ENCODE measurements at regions not wholly inside any gene's neighbourhood (a gene's known extent, or its start where the extent isn't known, plus 50 kb on each side); places are given as distances from the start of the nearest gene placed in this dataset.

DNA sequence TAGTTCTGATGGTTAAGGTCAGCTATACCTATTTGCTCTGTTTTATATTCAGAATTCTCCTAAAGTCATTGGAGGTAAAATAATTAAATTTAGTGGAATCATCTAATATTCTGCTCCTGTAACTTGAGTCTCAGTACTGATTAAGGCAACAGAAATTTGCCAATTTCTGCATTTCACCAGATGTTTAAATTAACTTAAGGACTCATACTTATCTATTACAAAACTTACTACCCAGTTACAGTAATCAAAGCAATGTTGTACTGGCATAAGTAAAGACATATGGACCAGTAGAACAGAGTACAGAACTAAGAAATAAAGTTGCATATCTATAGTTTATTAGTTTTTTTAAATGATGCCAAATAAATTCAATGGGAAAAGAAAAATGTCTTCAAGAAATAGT is 1043.8 kb downstream of the OTOL1 start:
- DNase-seq, result no peak
- no peaks in the 10 kb centered on the region for H3K36me3 ChIP-seq
- no peak overlapping the region for H3K27ac ChIP-seq (replicated peaks)
- intact Hi-C loops (cut with micrococcal nuclease), result no loop called here
- no peaks in the 10 kb centered on the region for H3K27me3 ChIP-seq (ENCODE audit: low read depth)
- H3K4me3 ChIP-seq, result no peak overlapping the region
- no peaks in the 10 kb centered on the region for H3K9me3 ChIP-seq (replicated peaks)
- TF ChIP-seq, protein P1, sequence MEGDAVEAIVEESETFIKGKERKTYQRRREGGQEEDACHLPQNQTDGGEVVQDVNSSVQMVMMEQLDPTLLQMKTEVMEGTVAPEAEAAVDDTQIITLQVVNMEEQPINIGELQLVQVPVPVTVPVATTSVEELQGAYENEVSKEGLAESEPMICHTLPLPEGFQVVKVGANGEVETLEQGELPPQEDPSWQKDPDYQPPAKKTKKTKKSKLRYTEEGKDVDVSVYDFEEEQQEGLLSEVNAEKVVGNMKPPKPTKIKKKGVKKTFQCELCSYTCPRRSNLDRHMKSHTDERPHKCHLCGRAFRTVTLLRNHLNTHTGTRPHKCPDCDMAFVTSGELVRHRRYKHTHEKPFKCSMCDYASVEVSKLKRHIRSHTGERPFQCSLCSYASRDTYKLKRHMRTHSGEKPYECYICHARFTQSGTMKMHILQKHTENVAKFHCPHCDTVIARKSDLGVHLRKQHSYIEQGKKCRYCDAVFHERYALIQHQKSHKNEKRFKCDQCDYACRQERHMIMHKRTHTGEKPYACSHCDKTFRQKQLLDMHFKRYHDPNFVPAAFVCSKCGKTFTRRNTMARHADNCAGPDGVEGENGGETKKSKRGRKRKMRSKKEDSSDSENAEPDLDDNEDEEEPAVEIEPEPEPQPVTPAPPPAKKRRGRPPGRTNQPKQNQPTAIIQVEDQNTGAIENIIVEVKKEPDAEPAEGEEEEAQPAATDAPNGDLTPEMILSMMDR (IDR thresholded peaks at IDR 0.05; ENCODE audit: borderline replicate concordance), result no peak
- H3K4me1 ChIP-seq, result peaks cover 4% of the 10 kb centered on the region

DNA sequence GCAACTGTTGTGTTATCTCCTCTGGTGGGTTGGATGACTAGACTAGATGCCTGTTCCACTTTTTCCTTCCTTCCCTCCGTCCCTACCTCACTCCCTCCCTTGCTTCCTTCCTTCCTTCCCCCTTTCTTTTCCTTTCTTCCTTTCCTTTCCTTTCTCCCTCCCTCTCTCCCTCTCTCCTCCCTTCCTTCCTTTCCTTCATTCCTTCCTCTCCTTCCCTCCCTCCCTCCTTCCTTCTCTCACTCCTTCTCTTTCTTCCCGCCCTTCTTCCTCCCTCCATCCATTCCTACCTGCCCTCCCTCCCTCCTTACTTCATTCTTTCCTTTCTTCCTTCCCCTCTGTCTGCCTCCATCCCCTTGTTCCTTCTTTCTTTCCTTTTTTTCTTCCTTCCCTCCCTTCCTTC is 1045.3 kb downstream of the OTOL1 start:
- Histone ChIP-seq H3K4me1 (peaks cover 4% of the 10 kb centered on the region), H3K27ac (replicated peaks) (no peak overlapping the region), H3K27me3 (ENCODE audit: low read depth) (no peaks in the 10 kb centered on the region), H3K4me3 (no peak overlapping the region), H3K9me3 (replicated peaks) (no peaks in the 10 kb centered on the region), H3K36me3 (no peaks in the 10 kb centered on the region)
- intact Hi-C loops (cut with micrococcal nuclease), result no loop called here
- TF ChIP-seq, protein P1 (IDR thresholded peaks at IDR 0.05; ENCODE audit: borderline replicate concordance), result no peak
- DNase-seq, result no peak

DNA sequence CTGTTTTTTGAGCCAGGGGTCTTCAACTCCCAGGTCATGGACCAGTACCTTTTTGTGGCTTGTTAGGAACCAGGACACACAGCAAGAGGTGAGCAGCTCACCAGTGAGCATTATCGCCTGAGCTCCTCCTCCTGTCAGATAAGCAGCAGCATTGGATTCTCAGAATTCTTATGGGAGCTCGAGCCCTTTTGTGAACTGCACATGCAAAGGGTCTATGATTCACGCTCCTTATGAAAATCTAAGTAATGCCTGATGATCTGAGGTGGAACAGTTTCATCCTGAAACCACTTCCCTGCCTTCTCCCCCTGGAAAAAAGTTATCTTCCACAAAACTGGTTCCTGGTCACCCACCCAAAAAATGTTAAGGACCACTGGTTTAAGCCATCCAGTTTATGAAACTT is 1047.6 kb downstream of the OTOL1 start:
- DNase-seq, result no peak
- TF ChIP-seq, protein P1 (IDR thresholded peaks at IDR 0.05; ENCODE audit: borderline replicate concordance), result no peak

DNA sequence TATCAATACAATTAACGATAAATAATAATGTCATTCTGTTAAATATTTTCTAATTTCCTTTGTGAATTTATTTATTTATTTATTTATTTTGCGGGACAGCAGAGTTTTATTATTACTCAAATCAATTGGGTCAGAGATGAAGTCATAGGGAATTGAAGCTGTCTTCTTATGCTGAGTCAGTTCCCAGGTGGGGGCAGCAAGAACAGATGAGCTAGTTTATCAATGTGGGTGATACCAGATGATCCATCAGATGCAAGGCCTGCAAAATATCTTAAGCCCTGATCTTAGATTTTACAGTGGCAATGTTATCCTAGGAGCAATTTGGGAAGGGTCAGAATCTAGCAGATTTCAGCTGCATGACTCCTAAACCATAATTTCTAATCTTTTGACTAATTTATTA is 1050.3 kb downstream of the OTOL1 start:
- H3K4me3 ChIP-seq, result no peak overlapping the region
- no peak for DNase-seq

More for the DNA sequence above, 1047.6 kb downstream of the OTOL1 start:
- Histone ChIP-seq H3K9me3 (replicated peaks) (no peaks in the 10 kb centered on the region), H3K4me1 (peaks cover 4% of the 10 kb centered on the region), H3K36me3 (no peaks in the 10 kb centered on the region), H3K4me3 (no peak overlapping the region), H3K27me3 (ENCODE audit: low read depth) (no peaks in the 10 kb centered on the region), H3K27ac (replicated peaks) (no peak overlapping the region)
- intact Hi-C loops (cut with micrococcal nuclease), result no loop called here

DNA sequence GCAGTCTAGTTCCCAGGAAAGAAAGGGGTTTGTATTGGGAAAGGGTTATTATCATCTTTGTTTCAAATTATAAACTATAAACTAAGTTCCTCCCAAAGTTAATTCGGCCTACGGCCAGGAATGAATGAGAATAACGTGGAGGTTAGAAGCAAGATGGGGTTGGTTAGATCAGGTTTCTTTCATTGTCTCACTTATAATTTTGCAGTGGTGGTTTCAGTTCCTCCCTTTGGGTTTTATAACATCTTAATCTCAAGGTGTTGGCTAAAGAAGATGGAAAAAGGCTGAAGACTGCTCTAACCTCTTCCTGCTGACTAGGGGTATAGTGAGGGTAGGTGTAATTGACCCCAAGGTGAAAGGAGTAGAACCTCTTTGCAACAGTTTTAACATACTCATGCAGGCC is 1050.7 kb downstream of the OTOL1 start:
- Histone ChIP-seq H3K4me3 (no peak overlapping the region), H3K36me3 (no peaks in the 10 kb centered on the region), H3K27me3 (ENCODE audit: low read depth) (no peaks in the 10 kb centered on the region), H3K27ac (replicated peaks) (no peak overlapping the region), H3K9me3 (replicated peaks) (no peaks in the 10 kb centered on the region), H3K4me1 (peaks cover 4% of the 10 kb centered on the region)
- no peak for DNase-seq
- TF ChIP-seq, protein P1 (IDR thresholded peaks at IDR 0.05; ENCODE audit: borderline replicate concordance), result no peak
- intact Hi-C loops (cut with micrococcal nuclease), result no loop called here

More for the DNA sequence above, 1050.3 kb downstream of the OTOL1 start:
- TF ChIP-seq, protein P1 (IDR thresholded peaks at IDR 0.05; ENCODE audit: borderline replicate concordance), result no peak
- peaks cover 4% of the 10 kb centered on the region for H3K4me1 ChIP-seq
- H3K27ac ChIP-seq (replicated peaks), result no peak overlapping the region
- H3K36me3 ChIP-seq, result no peaks in the 10 kb centered on the region
- intact Hi-C loops (cut with micrococcal nuclease), result no loop called here
- no peaks in the 10 kb centered on the region for H3K9me3 ChIP-seq (replicated peaks)
- no peaks in the 10 kb centered on the region for H3K27me3 ChIP-seq (ENCODE audit: low read depth)

DNA sequence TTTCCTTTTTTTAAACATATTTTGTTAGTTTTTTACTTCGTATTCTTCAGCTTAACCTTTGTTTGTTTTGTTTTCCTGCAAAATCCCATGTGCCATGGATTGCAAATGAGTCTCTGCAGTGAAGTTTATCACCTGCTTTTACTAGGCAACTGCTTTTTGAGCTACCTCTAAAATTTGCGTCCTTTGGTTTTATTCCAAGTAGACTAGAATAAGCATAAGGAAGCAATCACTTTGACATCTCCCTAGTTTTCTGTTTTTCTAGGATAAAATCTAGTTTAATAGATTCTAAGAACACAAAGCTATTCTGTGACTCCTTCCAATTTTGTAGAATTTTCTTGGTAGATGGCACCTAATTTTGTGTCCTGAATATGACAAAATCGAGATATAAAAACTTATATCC is 1059.2 kb downstream of the OTOL1 start:
- H3K27ac ChIP-seq (replicated peaks), result no peak overlapping the region
- no peaks in the 10 kb centered on the region for H3K27me3 ChIP-seq (ENCODE audit: low read depth)
- no peak for DNase-seq
- no peak overlapping the region for H3K4me3 ChIP-seq
- TF ChIP-seq, protein P1 (IDR thresholded peaks at IDR 0.05; ENCODE audit: borderline replicate concordance), result no peak
- no peaks in the 10 kb centered on the region for H3K36me3 ChIP-seq
- intact Hi-C loops (cut with micrococcal nuclease), result no loop called here
- H3K9me3 ChIP-seq (replicated peaks), result no peaks in the 10 kb centered on the region
- no peaks in the 10 kb centered on the region for H3K4me1 ChIP-seq
